HG03342 (cell line): ENCODE measurements at regions not wholly inside any gene's neighbourhood (a gene's known extent, or its start where the extent isn't known, plus 50 kb on each side); places are given as distances from the start of the nearest gene placed in this dataset.

Experiments
- ATAC-seq: cut with Tn5 transposase; IDR thresholded peaks from one replicate; pipeline ENCODE4 v1.9.1; 2021; ENCODE audit warnings: mild to moderate bottlenecking, moderate library complexity; ENCODE audit not compliant: unreplicated experiment

DNA sequence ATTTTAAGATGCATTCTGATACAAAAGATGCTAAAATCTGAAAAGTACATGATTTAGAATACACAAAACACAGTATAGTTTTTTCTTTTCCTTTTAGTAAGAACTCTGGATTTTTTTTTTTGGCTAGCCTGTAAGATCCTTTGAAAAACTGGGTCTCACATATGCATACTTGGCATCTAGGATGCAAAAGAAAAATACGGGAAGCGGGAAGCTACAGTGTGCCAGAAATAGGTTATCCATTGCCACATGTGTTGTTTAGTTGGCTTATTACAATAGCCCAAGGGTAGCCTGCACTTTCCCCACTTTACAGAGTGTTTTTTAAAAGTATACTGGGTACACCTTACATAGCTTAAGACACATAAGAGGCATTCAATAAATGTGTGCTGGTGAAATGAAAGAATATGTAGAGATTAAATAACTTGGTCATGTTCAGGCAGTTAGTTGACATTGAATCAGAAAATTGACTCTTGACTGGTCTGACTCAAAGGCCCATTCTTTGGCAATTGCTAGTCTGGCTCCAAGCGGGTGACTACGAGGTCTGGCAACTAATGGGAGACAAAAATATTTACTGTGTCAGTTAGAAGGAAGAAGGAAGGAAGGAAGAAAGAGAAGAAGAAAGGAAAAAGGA, 286.8 kb upstream of the TRIB2 start:
- no peak for ATAC-seq

GRCh38 chr2:12430407-12431133, 286.2 kb upstream of the TRIB2 start:
- ATAC-seq = peak; percentile 99

- ATAC-seq = no peak
Observed at GRCh38 chr2:12432985-12433625, 283.6 kb upstream of the TRIB2 start.

DNA sequence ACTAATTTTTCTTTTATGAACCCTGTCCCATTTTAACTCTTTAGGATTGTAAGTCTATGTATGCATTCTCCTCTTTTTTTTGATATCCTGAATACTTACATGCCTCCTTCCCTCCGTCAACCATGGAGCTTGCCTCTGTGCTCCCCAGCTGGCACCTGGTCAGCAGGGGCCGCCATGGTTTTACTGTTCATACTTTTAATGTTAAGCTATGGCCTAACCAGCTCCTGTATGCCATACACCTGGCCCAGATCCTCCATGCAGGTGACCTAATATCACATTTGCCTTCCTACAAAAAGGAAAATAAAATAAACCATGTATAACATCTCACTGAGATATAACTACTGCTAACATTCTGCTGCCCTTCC, 283.1 kb upstream of the TRIB2 start:
- no peak for ATAC-seq

- no peak for ATAC-seq
Observed at GRCh38 chr2:12434630-12435098, 282.1 kb upstream of the TRIB2 start.

DNA sequence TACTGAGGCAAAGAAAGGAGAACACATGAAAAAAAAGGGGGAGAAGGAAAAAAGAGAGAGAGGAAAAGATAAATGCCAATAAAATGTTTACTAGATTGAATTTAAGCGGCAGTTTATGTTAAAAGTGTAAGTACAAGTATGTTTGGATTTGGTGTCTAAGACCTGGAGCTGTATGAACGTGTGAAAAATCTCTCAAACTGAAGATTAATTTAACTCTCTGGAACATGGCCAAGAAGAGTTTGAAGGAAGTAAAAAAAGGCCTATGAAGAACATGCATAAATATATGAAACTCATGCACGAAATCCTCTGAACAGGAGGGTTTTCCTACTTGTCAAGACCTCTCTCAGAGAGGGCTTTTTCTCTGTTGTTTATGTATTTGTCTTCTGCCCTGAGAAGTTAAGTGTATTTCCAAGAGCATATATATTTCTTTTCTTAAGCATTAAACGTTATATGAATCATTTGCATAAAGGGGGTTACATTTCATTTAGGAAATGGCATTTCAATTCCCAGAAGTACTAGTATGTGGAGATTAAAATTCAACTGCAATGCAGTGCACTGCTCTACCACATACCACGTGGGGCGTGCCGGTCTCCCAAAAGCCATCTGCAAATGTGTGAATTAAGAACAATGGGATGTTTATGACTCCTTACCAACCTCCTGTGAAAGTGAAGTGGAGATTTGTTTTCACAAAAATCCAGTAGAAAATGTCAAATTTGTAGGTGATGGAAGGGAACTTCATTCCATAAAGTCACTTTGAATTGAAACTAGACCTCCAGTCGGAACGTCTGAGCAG, 281.1 kb upstream of the TRIB2 start:
- no peak for ATAC-seq

GRCh38 chr2:12436483-12436882, 280.3 kb upstream of the TRIB2 start:
- no peak for ATAC-seq

- no peak for ATAC-seq
Observed at GRCh38 chr2:12436935-12437561, 279.7 kb upstream of the TRIB2 start.

GRCh38 chr2:12440731-12441130, 276.0 kb upstream of the TRIB2 start:
- no peak for ATAC-seq

- ATAC-seq = no peak
Observed at GRCh38 chr2:12441750-12442475, 274.8 kb upstream of the TRIB2 start.

DNA sequence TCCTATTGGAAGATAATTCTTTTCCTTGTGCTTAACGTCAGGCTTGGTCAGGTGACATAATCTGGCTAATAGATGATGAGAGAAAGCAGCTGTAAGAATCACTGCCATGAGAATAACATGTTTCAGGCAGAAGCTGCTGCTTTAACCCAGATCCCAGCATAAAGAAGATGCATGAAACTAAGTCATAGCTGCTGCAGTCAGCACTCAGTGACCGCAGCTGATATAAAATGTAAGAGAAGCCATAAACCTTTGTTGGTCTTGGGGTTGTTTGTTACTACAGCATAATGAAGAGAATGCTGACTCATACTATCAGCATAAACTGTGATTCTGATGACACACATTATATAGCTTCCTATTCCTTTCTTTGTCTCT, 274.3 kb upstream of the TRIB2 start:
- no peak for ATAC-seq

DNA sequence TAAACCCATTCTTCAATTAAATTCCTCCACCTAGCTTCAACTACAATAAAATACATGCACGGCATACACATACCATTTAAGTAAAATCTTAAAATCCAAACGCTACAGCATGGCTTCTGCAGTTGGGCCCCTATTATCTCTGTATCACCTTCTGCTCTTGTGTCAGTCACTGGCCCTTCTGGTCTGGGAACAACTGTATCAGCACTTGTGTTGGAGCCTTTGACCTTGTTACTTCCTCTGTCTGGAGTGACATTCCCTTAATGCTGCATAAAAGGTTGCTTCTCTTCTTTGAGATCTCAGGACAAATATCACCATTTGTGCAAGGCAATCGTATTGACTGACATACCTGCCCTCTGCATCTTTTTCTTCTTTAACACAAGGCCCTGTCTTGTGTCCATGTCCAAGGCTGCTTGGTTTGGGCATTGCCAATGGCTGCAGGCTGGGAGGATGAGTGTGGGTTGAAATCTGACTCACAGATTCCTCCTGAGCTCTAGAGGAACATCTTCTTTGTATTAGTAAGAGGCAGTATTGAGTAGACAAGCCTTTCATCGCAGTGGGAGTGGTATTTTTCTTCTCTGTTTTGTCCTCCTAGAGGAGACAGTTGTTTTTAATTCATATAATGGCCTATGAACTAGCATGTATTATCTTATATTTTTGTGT, 267.8 kb upstream of the TRIB2 start:
- ATAC-seq = no peak

- ATAC-seq = no peak
Observed at GRCh38 chr2:12451726-12452125, 265.0 kb upstream of the TRIB2 start.

DNA sequence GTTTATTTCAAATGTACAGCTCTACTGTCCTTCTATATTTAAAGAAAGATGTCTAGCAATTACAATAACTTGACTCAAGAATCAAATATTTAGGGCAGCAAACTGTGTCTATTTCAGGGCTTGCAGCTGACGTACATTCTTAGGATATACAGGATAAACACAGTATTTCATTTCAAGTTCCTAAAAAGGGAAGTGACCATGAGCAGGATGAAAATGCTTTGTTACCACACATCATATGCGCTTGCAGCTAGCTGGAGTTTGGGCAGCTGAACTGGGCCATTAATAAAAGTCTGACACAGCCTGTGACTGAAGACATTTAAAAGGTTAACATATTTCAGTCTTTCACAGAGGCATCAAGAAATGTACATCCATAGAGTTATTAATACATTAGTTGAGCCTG, 264.6 kb upstream of the TRIB2 start:
- no peak for ATAC-seq

- ATAC-seq = no peak
Observed at GRCh38 chr2:12453731-12454130, 263.0 kb upstream of the TRIB2 start.

DNA sequence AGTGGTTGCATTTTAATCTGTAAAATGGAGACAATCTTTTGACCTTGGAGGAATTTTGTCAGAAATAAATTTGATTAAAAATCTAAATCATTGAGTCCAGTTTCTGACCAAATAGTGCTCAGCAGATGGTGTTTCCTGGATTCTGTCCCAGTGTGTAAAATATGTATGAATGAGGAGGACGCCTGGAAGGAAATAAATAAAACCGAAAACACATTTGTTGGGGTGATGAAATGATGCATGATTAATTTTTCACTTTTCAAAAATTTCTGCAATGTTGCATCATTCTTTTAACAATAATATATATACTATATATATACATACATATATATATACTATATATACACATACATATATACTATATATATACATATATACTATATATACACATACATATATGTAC, 261.1 kb upstream of the TRIB2 start:
- no peak for ATAC-seq

GRCh38 chr2:12456293-12457106, 260.2 kb upstream of the TRIB2 start:
- peak; percentile 92 for ATAC-seq

DNA sequence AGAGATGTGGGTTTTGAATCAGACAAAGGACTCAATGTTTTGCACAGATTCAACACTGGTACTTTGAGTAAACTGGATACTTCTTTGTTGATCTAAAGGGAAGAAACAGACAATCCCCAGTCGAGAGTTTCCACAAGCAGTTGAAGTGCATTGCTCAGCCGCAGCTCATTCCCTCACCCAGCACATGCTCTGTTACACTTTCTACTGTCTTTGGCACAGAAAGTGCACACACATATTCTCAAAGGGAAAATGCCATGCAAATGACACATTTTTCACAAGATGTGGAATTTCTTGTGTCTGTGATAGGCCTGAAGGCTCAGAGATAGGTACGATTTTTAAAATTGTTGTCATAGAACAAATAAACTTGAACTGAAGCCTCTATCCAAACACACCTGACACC, 258.9 kb upstream of the TRIB2 start:
- ATAC-seq = no peak

DNA sequence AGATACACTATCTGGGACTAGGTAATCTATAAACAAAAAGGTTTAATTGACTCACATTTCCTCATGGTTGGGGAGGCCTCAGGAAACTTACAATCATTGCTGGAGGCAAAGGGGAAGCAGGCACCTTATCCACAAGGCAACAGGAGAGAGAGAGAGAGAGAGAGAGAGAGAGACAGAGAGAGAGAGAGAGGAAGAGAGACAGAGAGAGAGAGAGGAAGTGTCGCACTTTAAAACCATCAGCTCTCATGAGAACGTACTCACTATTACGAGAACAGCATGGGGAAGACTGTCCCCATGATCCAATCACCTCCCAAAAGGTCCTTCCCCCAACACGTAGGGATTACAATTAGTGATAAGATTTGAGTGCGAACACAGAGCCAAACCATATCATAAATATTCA, 253.5 kb upstream of the TRIB2 start:
- ATAC-seq = no peak
